Kidney tubule cell (primary cell): ENCODE measurements at regions not wholly inside any gene's neighbourhood (a gene's known extent, or its start where the extent isn't known, plus 50 kb on each side); places are given as distances from the start of the nearest gene placed in this dataset.
A peak's percentile ranks its signal among the peaks of the same experiment; 100 is the strongest.
"Not testable (repeated sequence)": the region's sequence is repeated elsewhere in the genome, so short reads cannot be mapped to it uniquely, and the experiment has no call there.

Experiments used
- DNase-seq: peaks from one replicate; pipeline ENCODE4 v3.0.0-alpha.2; 2018; ENCODE audit warnings: low spot score

DNA sequence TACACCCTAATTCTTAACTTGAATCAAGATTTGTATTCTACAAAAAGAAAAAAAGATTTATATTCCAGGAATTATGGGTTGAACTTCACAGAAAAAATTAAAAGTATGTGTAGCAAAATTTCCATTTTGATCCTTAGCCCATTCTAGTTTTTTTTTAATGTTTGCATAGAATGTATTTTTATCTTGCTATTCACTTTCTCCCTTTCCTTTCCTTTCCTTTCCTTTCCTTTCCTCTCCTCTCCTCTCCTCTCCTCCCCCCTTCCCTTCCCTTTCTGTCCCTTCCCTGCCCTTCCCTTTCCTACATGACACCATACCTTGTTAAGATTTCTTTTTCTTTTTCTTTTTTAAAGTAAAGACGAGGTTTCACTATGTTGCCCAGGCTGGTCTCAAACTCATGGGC is 542.5 kb upstream of the PTGER4 start:
- no peak for DNase-seq

GRCh38 chr5:40134883-40135520 is 544.7 kb upstream of the PTGER4 start:
- no peak for DNase-seq

GRCh38 chr5:40124367-40124766 is 555.3 kb upstream of the PTGER4 start:
- peak; percentile 11 for DNase-seq

DNA sequence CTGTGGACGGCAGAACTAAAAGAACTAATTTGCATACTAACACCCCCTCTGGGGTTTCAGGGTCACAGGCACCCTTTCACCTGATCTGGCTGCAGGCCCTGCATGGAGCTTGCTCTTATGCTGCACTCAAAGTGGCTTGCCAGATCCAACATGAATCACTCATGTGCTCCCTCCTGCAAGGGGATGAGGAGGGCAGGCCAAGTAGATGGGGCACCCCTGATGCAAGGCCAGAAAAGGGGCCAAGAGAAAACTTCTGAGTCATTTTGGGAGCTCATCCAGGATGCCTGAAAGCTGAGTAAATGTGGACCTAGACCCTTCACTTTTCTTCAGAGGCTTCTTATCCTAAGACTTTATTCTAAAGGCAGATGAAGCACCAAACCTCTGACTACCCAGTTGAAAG is 558.5 kb upstream of the PTGER4 start:
- no peak for DNase-seq

DNA sequence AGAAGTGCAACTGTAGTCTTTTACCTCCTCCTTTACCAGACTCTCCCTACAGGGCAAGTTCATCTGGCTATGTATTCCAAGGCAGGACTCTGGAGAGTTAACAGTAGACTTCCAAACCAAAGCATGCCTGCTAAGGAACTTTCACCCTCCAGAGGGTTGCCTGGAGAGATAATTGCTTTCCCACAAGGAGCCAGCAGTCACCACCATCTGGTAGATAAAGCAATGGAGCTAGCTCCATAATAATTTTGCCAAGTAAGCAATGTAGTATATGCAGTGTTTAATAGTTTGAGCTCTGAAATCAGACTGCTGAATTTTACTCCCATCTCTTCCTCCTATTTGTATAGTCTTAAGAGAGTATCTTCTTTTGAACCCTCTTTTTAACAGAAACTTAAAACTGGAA is 566.8 kb upstream of the PTGER4 start:
- DNase-seq, result no peak

DNA sequence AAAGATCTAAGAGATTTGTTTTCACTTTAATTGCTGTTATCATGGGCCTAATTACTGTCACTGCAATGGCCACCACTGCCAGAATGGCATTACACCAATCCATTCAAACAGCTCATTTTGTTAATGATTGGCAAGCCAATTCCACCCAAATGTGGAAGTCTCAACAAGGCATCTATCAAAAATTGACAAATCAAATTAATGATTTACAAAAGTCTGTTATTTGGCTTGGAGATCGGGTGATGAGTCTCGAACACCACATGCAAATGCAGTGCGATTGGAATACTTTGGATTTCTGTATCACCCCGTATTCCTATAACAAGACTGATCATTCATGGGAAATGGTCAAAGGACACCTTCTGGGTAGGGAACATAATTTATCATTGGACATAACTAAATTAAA is 568.7 kb upstream of the PTGER4 start:
- peak; percentile 76 for DNase-seq

DNA sequence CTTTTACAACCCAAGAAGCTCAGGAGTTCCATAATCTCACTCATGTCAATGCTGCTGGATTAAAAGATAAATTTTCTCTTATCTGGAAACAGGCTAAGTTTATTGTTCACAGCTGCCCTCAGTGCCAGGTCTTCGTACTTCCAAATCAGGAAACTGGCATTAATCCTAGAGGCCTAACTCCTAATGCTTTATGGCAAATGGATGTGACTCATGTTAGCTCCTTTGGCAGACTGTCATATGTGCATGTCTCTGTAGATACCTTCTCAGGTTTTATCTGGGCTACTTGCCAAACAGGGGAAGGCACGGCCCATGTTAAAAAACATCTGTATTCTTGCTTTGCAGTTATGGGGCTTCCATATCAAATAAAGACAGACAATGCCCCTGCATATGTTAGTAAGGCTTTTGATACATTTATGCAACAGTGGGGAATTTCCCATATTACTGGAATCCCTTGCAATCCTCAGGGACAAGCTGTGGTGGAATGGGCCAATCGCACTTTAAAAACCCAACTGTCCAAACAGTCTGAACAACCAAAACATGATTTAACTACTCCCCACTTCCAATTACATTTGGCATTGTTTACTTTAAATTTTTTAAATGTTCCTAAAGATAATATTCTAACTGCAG is 570.8 kb upstream of the PTGER4 start:
- DNase-seq, result peak; percentile 34

- not testable (repeated sequence) for DNase-seq
These were observed 571.9 kb upstream of the PTGER4 start for GRCh38 chr5:40107786-40108185.

DNA sequence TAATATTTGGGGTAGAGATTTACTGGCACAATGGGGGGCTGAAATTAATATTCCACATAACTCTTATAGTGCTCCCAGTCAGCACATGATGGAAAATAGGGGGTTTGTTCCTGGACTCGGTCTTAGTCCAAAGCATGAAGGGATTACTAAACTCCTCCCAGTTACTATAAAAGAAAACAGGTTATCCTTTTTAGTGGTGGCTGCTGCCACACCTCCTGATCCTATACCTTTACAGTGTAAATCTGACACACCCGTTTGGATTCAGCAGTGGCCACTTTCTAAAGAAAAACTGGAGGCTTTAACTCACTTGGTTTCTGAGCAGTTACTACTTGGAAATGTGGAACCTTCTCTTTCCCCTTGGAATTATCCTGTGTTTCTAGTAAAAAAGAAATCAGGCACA is 572.9 kb upstream of the PTGER4 start:
- no peak for DNase-seq

DNA sequence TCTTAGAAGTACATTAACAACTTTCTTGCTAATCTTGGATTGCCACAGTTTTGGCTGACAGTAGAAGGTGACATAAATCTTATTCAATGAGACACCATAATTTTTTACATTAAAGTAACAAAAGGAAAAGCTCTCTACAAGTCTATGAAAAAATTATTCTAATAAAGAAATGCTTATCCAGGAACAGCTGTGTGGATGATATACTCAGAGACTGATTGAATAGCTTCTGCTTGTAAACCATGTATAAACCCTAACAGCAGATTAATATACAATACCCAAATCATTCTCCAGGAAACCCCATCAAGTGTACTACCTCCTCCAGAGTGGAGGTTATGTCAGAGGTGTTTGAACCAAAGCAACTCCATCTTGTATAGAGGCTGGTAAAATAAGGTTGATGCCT is 581.4 kb upstream of the PTGER4 start:
- DNase-seq, result no peak

- DNase-seq, result no peak
These were observed 586.2 kb upstream of the PTGER4 start for GRCh38 chr5:40093550-40093949.

GRCh38 chr5:40089269-40089668 is 590.4 kb upstream of the PTGER4 start:
- DNase-seq, result peak; percentile 19

- DNase-seq, result no peak
These were observed 595.1 kb upstream of the PTGER4 start for GRCh38 chr5:40084614-40085013.

DNA sequence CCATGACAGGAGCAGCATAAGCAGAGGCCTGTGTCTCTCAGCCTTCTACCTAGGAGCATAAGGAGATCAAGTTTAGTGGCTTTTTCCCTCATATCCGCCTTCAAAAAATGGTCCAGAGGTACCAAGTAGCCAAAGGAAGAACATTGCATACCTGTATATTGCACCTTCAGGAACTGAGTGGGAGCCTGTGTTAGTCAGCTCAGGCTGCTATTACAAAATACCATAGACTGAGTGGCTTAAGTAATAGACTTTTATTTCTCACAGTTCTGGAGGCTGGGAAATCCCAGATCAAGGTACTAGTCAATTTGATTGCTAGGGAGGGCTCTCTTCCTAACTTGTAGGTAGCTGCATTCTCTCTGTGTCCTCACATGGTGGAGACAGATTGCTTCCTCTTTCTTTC is 597.4 kb upstream of the PTGER4 start:
- DNase-seq, result no peak

- DNase-seq, result no peak
These were observed 599.5 kb upstream of the PTGER4 start for GRCh38 chr5:40080191-40080590.

GRCh38 chr5:40078898-40079575 is 600.7 kb upstream of the PTGER4 start:
- DNase-seq, result no peak

DNA sequence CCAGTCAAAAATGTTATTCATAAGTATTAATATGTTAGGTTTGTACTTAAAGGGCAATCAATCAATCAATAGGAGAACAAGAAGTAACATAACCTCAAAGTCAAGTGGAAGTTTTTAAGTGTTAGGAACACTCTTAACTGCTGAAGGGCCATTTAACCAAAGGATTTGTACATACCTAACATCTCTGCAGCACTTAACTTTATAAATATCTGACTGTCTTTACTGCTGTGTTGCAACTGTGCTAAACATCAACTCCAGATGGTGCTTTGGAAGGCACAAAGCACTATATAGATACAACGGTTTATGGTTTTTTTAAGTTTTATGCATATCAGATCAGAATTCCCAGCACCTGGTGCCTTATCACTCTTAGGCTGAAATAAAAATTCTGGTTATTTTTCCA is 604.9 kb upstream of the PTGER4 start:
- no peak for DNase-seq

- no peak for DNase-seq
These were observed 605.8 kb upstream of the PTGER4 start for GRCh38 chr5:40073927-40074326.

GRCh38 chr5:40071870-40072269 is 607.8 kb upstream of the PTGER4 start:
- DNase-seq, result peak; percentile 39

DNA sequence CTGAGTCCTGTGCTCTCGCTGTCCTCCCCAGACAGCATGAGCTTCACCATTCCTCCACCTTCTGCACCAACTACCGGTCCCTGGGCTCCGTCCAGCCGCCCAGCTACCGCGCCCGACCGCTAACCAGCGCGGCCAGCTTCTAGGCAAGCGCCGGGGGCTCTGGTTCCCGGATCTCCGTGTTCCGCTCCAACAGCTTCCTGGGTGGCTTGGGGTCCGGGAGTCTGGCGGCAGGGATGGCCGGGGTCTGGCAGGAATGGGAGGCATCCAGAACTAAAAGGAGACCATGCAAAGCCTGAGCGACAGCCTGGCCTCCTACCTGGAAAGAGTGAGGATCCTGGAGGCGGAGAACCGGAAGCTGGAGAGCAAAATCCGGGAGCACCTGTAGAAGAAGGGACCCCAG is 613.1 kb upstream of the PTGER4 start:
- no peak for DNase-seq

- DNase-seq, result no peak
These were observed 626.9 kb upstream of the PTGER4 start for GRCh38 chr5:40052808-40053207.

GRCh38 chr5:40046792-40047191 is 622.0 kb upstream of the DAB2 start:
- DNase-seq, result peak; percentile 91

DNA sequence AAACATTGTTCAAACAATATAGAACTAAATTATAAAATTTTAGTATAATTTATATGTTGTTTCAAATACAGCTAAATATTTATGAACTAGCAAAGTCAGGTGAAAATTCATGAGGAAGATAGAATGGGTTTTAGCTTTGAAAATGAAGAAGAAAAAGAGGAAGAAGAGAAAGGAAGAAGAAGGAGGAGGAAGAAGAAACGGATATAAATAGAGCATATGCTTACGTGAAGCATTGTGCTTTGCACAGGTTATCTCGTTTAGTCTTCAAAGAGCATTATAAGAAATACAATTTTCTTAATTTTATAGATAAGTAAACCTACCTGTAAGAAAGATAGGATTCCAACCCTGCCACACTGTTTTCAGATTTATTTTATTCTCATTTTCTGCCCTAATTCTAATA is 620.6 kb upstream of the DAB2 start:
- no peak for DNase-seq

- no peak for DNase-seq
These were observed 619.1 kb upstream of the DAB2 start for GRCh38 chr5:40043916-40044315.
